ENCODE measurements at regions not wholly inside any gene's neighbourhood (a gene's known extent, or its start where the extent isn't known, plus 50 kb on each side); places are given as distances from the start of the nearest gene placed in this dataset.

GRCh38 chr12:46915082-46915481, 89.3 kb upstream of the SLC38A4 start:
- TF ChIP-seq EZH2 (IDR thresholded peaks at IDR 0.05; ENCODE audit: insufficient read depth, poor library complexity, severe bottlenecking) (no peak), EZH2phosphoT487 (IDR thresholded peaks at IDR 0.05; ENCODE audit: insufficient read depth, low read depth) (no peak)
